GM12892 (cell line): ENCODE measurements at regions not wholly inside any gene's neighbourhood (a gene's known extent, or its start where the extent isn't known, plus 50 kb on each side); places are given as distances from the start of the nearest gene placed in this dataset.

Experiments used
- POLR2A ChIP-seq: IDR thresholded peaks from 2 replicates; pipeline ENCODE4 v1.6.1; 2011; ENCODE audit warnings: low read depth, low read length, control low read depth
- POLR2AphosphoS5 ChIP-seq: IDR thresholded peaks from 2 replicates; pipeline ENCODE4 v1.6.1; 2011; ENCODE audit warnings: low read depth, low read length, control low read depth

DNA sequence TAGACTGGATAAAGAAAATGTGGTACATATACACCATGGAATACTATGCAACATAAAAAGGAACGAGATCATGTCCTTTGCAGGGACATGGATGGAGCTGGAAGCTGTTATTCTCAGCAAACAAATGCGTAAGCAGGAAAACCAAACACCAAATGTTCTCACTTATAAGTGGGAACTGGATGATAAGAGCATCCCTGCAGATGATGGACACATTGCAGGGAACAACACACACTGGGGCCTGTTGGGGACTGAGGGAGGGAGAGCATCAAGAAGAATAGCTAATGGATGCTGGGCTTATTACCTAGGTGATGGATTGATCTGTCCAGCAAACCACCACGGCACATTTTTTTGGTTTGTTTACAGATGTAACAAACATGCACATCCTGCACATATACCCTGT, 470.5 kb upstream of the CITED2 start:
- no peak for TF ChIP-seq POLR2A
- no peak for TF ChIP-seq POLR2AphosphoS5
